ENCODE measurements at regions not wholly inside any gene's neighbourhood (a gene's known extent, or its start where the extent isn't known, plus 50 kb on each side); places are given as distances from the start of the nearest gene placed in this dataset.

DNA sequence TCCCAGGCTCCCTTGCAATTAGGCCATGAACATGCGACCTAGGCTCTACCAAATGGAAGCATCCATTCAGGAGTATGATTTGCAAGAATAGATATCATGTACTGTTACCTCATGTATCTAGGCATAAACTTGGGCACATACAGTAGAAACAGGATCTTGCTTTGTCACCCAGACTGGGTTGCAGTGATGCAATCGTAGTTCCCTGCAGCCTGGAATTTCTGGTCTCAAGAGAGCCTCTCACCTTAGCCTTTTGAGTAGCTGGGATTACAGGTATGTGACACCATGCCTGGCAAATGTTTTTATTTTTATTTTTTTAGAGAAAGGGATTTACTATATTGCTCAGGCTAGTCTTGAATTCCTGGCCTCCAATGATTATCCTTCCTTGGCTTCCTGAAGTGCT is 994.2 kb downstream of the ADGRL3 start:
- Histone ChIP-seq H3K4me3 (no peak overlapping the region), H3K36me3 (no peaks in the 10 kb centered on the region), H3K27ac (no peak overlapping the region), H3K4me1 (no peaks in the 10 kb centered on the region), H3K27me3 (no peaks in the 10 kb centered on the region), H3K9me3 (no peaks in the 10 kb centered on the region)
- TF ChIP-seq, protein P1, sequence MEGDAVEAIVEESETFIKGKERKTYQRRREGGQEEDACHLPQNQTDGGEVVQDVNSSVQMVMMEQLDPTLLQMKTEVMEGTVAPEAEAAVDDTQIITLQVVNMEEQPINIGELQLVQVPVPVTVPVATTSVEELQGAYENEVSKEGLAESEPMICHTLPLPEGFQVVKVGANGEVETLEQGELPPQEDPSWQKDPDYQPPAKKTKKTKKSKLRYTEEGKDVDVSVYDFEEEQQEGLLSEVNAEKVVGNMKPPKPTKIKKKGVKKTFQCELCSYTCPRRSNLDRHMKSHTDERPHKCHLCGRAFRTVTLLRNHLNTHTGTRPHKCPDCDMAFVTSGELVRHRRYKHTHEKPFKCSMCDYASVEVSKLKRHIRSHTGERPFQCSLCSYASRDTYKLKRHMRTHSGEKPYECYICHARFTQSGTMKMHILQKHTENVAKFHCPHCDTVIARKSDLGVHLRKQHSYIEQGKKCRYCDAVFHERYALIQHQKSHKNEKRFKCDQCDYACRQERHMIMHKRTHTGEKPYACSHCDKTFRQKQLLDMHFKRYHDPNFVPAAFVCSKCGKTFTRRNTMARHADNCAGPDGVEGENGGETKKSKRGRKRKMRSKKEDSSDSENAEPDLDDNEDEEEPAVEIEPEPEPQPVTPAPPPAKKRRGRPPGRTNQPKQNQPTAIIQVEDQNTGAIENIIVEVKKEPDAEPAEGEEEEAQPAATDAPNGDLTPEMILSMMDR (IDR thresholded peaks at IDR 0.05) = no peak
- TF ChIP-seq POLR2A (IDR thresholded peaks at IDR 0.05) = no peak
- DNase-seq = no peak

DNA sequence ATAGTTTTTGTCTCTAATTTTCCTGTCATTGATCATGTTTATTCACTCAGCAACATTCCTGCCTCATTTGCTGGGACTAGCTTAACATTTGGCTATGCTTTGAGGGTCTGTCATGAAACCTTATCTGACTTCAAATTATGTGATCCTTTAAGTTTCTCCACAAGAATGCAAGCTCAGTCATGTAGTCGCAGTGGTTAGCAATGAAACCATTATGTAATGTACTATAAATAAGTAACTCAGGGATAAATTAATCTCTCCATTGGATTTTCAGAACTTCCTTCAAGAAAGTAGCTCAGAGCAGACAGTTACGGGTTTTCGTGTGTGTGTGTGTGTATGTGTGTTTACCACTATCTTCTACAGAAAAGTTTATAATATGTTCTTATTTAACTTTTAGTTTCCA is 993.6 kb downstream of the ADGRL3 start:
- H3K27me3 ChIP-seq = no peaks in the 10 kb centered on the region
- no peaks in the 10 kb centered on the region for H3K9me3 ChIP-seq
- no peak for DNase-seq
- no peaks in the 10 kb centered on the region for H3K36me3 ChIP-seq
- H3K4me3 ChIP-seq = no peak overlapping the region
- no peak overlapping the region for H3K27ac ChIP-seq
- no peaks in the 10 kb centered on the region for H3K4me1 ChIP-seq
- TF ChIP-seq, protein P1 (IDR thresholded peaks at IDR 0.05) = no peak
- TF ChIP-seq POLR2A (IDR thresholded peaks at IDR 0.05) = no peak

DNA sequence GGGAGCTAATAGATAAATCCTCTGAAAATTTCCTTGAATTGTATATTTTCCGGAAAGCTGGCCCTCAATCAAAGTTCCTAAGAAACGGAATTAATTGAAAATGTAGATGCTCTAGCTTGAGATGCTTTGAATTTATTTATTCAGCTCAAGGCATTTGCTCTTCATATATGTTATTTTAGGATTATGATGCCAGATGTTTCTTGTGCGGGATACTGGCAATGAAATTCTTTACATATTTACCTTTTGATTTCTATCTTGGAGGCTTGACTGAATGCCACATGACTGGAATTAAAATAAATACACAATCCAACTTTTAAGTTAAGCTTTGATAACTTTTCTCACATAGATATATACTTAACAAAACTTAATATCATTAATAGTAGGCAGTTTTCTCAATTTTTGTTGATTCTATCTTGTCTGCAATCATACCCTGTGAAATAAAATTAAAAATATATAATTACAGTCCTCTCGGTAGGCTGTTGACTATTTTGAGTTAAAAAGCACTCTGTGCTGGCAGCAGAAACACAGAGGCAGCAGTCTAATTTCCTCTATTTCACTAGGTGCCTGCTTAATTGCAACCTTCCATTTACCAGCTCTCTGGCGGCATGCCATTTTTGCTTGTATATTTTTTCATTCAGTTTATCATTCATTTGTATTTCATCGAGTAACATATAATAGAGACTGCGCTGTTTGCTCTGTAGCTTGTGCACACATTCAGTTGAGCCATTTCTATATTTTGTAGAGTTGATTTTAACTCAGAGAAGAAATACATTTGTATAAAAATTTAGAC is 991.5 kb downstream of the ADGRL3 start:
- no peak for DNase-seq
- no peak overlapping the region for H3K27ac ChIP-seq
- H3K4me1 ChIP-seq = no peaks in the 10 kb centered on the region
- H3K36me3 ChIP-seq = no peaks in the 10 kb centered on the region
- H3K9me3 ChIP-seq = no peaks in the 10 kb centered on the region
- H3K27me3 ChIP-seq = no peaks in the 10 kb centered on the region
- TF ChIP-seq, protein P1 (IDR thresholded peaks at IDR 0.05) = no peak
- TF ChIP-seq POLR2A (IDR thresholded peaks at IDR 0.05) = no peak
- no peak overlapping the region for H3K4me3 ChIP-seq

DNA sequence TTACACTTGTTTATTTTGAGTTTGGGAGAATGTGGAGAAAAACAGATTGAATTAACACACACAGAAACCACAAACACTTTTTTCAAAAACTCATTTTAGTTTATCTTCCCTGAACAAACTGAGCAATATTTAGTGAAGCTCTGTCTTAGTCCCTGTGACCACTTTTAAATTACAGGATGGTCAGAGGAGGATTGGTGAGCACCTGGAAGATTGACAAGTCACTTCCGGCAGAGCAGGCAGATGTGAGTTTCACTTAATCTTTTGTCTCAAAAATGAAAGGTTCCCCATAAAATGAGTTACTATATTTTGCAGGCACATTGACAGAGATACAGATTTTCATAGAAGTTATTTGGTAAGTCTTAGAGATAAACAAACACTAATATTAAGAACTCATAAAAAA is 970.1 kb downstream of the ADGRL3 start:
- no peak for DNase-seq
- H3K4me1 ChIP-seq = no peaks in the 10 kb centered on the region
- no peaks in the 10 kb centered on the region for H3K9me3 ChIP-seq
- H3K27ac ChIP-seq = no peak overlapping the region
- H3K27me3 ChIP-seq = no peaks in the 10 kb centered on the region
- no peak overlapping the region for H3K4me3 ChIP-seq
- TF ChIP-seq POLR2A (IDR thresholded peaks at IDR 0.05) = no peak
- TF ChIP-seq, protein P1 (IDR thresholded peaks at IDR 0.05) = no peak
- no peaks in the 10 kb centered on the region for H3K36me3 ChIP-seq

DNA sequence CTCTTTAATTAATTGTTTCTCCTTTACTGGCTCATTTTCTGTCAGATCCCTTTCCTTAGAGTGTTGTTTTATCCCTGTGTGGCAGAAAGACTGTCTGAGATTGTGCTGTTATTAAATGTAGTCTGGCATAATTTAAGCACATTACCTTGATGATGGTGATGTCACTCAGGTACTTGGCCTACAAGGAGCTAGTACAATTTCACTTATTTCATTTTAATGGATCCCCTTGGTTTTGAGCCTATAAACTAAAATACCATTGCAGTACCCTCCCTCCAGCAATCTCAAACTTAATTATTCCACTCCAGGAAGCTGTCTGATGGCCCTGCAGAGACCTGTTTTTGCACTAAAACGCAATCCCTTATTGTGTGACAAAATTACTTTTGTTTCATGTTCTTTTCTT is 968.6 kb downstream of the ADGRL3 start:
- no peak overlapping the region for H3K4me3 ChIP-seq
- H3K27ac ChIP-seq = no peak overlapping the region
- H3K4me1 ChIP-seq = no peaks in the 10 kb centered on the region
- no peak for TF ChIP-seq POLR2A (IDR thresholded peaks at IDR 0.05)
- TF ChIP-seq, protein P1 (IDR thresholded peaks at IDR 0.05) = no peak
- no peak for DNase-seq
- no peaks in the 10 kb centered on the region for H3K27me3 ChIP-seq
- H3K9me3 ChIP-seq = no peaks in the 10 kb centered on the region
- H3K36me3 ChIP-seq = no peaks in the 10 kb centered on the region

All from Peyer's patch (tissue), 4 donors.